ENCODE measurements at regions not wholly inside any gene's neighbourhood (a gene's known extent, or its start where the extent isn't known, plus 50 kb on each side); places are given as distances from the start of the nearest gene placed in this dataset.

- CTCF ChIA-PET = no interaction called here
- Histone ChIP-seq H3K9me3 (ENCODE audit: control insufficient read depth in 1 of 2, insufficient read depth in 1 of 2, low read length in 2 of 2) (no peaks in the 10 kb centered on the region), H3K4me3 (ENCODE audit: low read length) (no peak overlapping the region), H3K36me3 (ENCODE audit: insufficient read depth, low read length) (no peaks in the 10 kb centered on the region), H3K4me1 (ENCODE audit: insufficient read depth, low read length) (no peaks in the 10 kb centered on the region), H3K27me3 (ENCODE audit: control insufficient read depth in 1 of 2, insufficient read depth in 2 of 2, low read length in 2 of 2) (peaks cover 4 to 5% of the 10 kb centered on the region in 2 experiments), H3K27ac (ENCODE audit: low read depth in 1 of 2, low read length in 2 of 2) (no peak overlapping the region)
- Mint-ChIP-seq H3K36me3 (ENCODE audit: low read depth) (no peaks in the 10 kb centered on the region), H3K4me1 (ENCODE audit: low read depth) (no peaks in the 10 kb centered on the region), H3K4me3 (no peak overlapping the region), H3K27me3 (peaks cover 27% of the 10 kb centered on the region), H3K9me3 (no peaks in the 10 kb centered on the region), H3K27ac (no peak overlapping the region)
- no peak for ATAC-seq (ENCODE audit: poor library complexity)
- POLR2A ChIA-PET = no interaction called here
- intact Hi-C loops (cut with DNase I, micrococcal nuclease) = no loop called here
- TF ChIP-seq CTCF (IDR thresholded peaks at IDR 0.05) = no peak
- DNase-seq = no peak
Observed at GRCh38 chr10:113263056-113263455, 289.8 kb upstream of the HABP2 start.

GRCh38 chr10:113264333-113265131 lies 288.3 kb upstream of the HABP2 start:
- ChIA-PET CTCF (no interaction called here), POLR2A (no interaction called here)
- Mint-ChIP-seq H3K27ac (no peak overlapping the region), H3K4me1 (ENCODE audit: low read depth) (no peaks in the 10 kb centered on the region), H3K27me3 (peaks cover 31% of the 10 kb centered on the region), H3K9me3 (no peaks in the 10 kb centered on the region), H3K4me3 (no peak overlapping the region), H3K36me3 (ENCODE audit: low read depth) (no peaks in the 10 kb centered on the region)
- intact Hi-C loops (cut with DNase I, micrococcal nuclease) = no loop called here
- Histone ChIP-seq H3K9me3 (ENCODE audit: control insufficient read depth in 1 of 2, insufficient read depth in 1 of 2, low read length in 2 of 2) (no peaks in the 10 kb centered on the region), H3K27me3 (ENCODE audit: control insufficient read depth in 1 of 2, insufficient read depth in 2 of 2, low read length in 2 of 2) (peaks cover 4 to 5% of the 10 kb centered on the region in 2 experiments), H3K27ac (ENCODE audit: low read depth in 1 of 2, low read length in 2 of 2) (no peak overlapping the region), H3K4me3 (ENCODE audit: low read length) (no peak overlapping the region), H3K36me3 (ENCODE audit: insufficient read depth, low read length) (no peaks in the 10 kb centered on the region), H3K4me1 (ENCODE audit: insufficient read depth, low read length) (no peaks in the 10 kb centered on the region)
- TF ChIP-seq CTCF (IDR thresholded peaks at IDR 0.05) = no peak
- ATAC-seq (ENCODE audit: poor library complexity) (no peak), DNase-seq (no peak)

GRCh38 chr10:113266147-113266546 lies 286.7 kb upstream of the HABP2 start:
- TF ChIP-seq CTCF (IDR thresholded peaks at IDR 0.05) = no peak
- no peak overlapping the region for H3K4me3 Mint-ChIP-seq
- Histone ChIP-seq H3K36me3 (ENCODE audit: insufficient read depth, low read length) (no peaks in the 10 kb centered on the region), H3K9me3 (ENCODE audit: control insufficient read depth in 1 of 2, insufficient read depth in 1 of 2, low read length in 2 of 2) (no peaks in the 10 kb centered on the region), H3K27ac (ENCODE audit: low read depth in 1 of 2, low read length in 2 of 2) (no peak overlapping the region), H3K4me1 (ENCODE audit: insufficient read depth, low read length) (no peaks in the 10 kb centered on the region), H3K27me3 (ENCODE audit: control insufficient read depth in 1 of 2, insufficient read depth in 2 of 2, low read length in 2 of 2) (peaks cover 4 to 5% of the 10 kb centered on the region in 2 experiments), H3K4me3 (ENCODE audit: low read length) (no peak overlapping the region)
- DNase-seq = no peak
- no peak for ATAC-seq (ENCODE audit: poor library complexity)
- H3K27me3 Mint-ChIP-seq = peaks cover 30% of the 10 kb centered on the region
- no peak overlapping the region for H3K27ac Mint-ChIP-seq
- intact Hi-C loops (cut with DNase I, micrococcal nuclease) = no loop called here
- H3K9me3 Mint-ChIP-seq = no peaks in the 10 kb centered on the region
- H3K36me3 Mint-ChIP-seq (ENCODE audit: low read depth) = no peaks in the 10 kb centered on the region
- ChIA-PET POLR2A (no interaction called here), CTCF (no interaction called here)
- H3K4me1 Mint-ChIP-seq (ENCODE audit: low read depth) = no peaks in the 10 kb centered on the region

Data from CD4-positive, alpha-beta T cell (primary cell).